ENCODE measurements at regions not wholly inside any gene's neighbourhood (a gene's known extent, or its start where the extent isn't known, plus 50 kb on each side); places are given as distances from the start of the nearest gene placed in this dataset.

DNA sequence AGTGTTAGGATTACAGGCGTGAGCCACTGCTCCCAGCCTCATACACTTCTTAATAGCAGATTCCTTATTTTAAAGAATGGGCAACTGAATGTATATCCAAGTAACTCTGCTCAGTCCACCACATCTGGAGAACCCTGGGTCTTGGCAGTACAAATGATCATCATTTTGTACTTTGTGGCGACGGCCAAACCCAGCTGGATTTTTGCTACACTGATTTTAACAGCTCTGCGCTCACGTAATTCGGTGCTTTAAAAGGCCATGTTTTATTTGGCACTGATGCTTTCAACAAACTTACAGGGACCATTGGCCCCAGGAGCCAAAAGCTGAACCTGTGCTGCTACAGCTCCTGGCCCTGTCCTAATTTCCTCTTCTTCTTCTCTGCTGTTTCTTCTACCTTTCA, 60.8 kb upstream of the PDE3B start:
- in situ Hi-C loops (cut with MboI; ENCODE audit: low sequenced_read_pairs in 4 of 4) = no loop called here

DNA sequence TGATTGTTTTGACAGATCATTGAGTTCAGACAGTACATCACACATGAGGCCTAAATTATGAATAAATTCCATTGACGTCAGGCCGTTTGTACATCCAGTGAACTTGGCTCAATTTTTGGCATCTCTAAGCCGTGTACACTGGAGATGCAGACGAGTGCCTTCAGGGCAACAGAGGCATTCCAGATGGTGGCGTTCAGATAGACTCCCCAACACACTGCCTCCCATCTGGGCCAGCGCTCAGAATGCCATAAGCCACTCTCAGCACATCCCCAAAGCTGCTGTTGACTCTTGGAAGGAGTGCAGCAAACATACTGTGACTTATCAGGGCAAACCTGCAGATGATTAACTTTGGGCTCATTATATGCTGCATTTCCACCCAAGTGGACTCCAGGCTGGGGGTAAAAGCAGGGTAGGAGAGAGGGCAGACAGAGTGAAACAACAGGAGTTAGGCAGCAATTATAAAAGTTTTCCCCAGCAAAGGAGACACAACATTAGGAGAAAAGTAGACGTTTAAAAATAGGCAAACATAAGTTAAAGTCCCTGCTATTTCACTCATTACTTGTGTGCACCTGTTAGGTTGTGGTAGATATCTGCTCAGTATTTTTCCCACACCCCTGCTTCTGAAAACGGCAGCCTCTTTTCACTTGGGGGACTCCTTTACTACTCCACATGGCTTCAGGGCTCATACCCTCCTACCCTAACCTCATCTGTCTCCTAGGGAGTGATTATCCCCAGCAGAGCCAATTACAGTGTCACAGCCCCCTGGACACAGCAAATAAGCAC, 60.2 kb upstream of the PDE3B start:
- intact Hi-C loops (cut with DNase I; ENCODE audit: low total_unique reads) (no loop called here), in situ Hi-C loops (cut with MboI; ENCODE audit: low sequenced_read_pairs in 4 of 4) (no loop called here)
- H3K27me3 ChIP-seq = no peaks in the 10 kb centered on the region
- no peak for ATAC-seq
- H3K9me3 ChIP-seq = no peaks in the 10 kb centered on the region
- TF ChIP-seq, protein P1, sequence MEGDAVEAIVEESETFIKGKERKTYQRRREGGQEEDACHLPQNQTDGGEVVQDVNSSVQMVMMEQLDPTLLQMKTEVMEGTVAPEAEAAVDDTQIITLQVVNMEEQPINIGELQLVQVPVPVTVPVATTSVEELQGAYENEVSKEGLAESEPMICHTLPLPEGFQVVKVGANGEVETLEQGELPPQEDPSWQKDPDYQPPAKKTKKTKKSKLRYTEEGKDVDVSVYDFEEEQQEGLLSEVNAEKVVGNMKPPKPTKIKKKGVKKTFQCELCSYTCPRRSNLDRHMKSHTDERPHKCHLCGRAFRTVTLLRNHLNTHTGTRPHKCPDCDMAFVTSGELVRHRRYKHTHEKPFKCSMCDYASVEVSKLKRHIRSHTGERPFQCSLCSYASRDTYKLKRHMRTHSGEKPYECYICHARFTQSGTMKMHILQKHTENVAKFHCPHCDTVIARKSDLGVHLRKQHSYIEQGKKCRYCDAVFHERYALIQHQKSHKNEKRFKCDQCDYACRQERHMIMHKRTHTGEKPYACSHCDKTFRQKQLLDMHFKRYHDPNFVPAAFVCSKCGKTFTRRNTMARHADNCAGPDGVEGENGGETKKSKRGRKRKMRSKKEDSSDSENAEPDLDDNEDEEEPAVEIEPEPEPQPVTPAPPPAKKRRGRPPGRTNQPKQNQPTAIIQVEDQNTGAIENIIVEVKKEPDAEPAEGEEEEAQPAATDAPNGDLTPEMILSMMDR (IDR thresholded peaks at IDR 0.05 in 4 of 5, conservative IDR thresholded peaks at IDR 0.05 in 1 of 5) = no peak
- no peaks in the 10 kb centered on the region for H3K36me3 ChIP-seq
- H3K4me1 ChIP-seq = no peaks in the 10 kb centered on the region
- DNase-seq = no peak
- no peak overlapping the region for H3K4me3 ChIP-seq
- no peak overlapping the region for H3K27ac ChIP-seq

More for the DNA sequence above, 60.8 kb upstream of the PDE3B start:
- H3K36me3 ChIP-seq = no peaks in the 10 kb centered on the region
- intact Hi-C loops (cut with DNase I; ENCODE audit: low total_unique reads) = no loop called here
- no peak overlapping the region for H3K27ac ChIP-seq
- H3K4me1 ChIP-seq = no peaks in the 10 kb centered on the region
- TF ChIP-seq POLR2A (IDR thresholded peaks at IDR 0.05) = no peak
- TF ChIP-seq, protein P1 (IDR thresholded peaks at IDR 0.05 in 4 of 5, conservative IDR thresholded peaks at IDR 0.05 in 1 of 5) = no peak
- no peak overlapping the region for H3K4me3 ChIP-seq
- DNase-seq (no peak), ATAC-seq (no peak)
- no peaks in the 10 kb centered on the region for H3K9me3 ChIP-seq
- no peaks in the 10 kb centered on the region for H3K27me3 ChIP-seq

GRCh38 chr11:14584035-14584363, 59.6 kb upstream of the PDE3B start:
- no peaks in the 10 kb centered on the region for H3K9me3 ChIP-seq
- ATAC-seq (no peak), DNase-seq (no peak)
- no peak for TF ChIP-seq POLR2A (IDR thresholded peaks at IDR 0.05)
- TF ChIP-seq, protein P1 (IDR thresholded peaks at IDR 0.05 in 4 of 5, conservative IDR thresholded peaks at IDR 0.05 in 1 of 5) = no peak
- H3K27me3 ChIP-seq = no peaks in the 10 kb centered on the region
- H3K4me3 ChIP-seq = no peak overlapping the region
- no peaks in the 10 kb centered on the region for H3K36me3 ChIP-seq
- intact Hi-C loops (cut with DNase I; ENCODE audit: low total_unique reads) = no loop called here
- H3K4me1 ChIP-seq = no peaks in the 10 kb centered on the region
- in situ Hi-C loops (cut with MboI; ENCODE audit: low sequenced_read_pairs in 4 of 4) = no loop called here
- no peak overlapping the region for H3K27ac ChIP-seq

GRCh38 chr11:14584595-14584994, 59.0 kb upstream of the PDE3B start:
- Histone ChIP-seq H3K27ac (no peak overlapping the region), H3K9me3 (no peaks in the 10 kb centered on the region), H3K4me1 (no peaks in the 10 kb centered on the region), H3K4me3 (no peak overlapping the region), H3K36me3 (no peaks in the 10 kb centered on the region), H3K27me3 (no peaks in the 10 kb centered on the region)
- intact Hi-C loops (cut with DNase I; ENCODE audit: low total_unique reads) (no loop called here), in situ Hi-C loops (cut with MboI; ENCODE audit: low sequenced_read_pairs in 4 of 4) (no loop called here)
- no peak for ATAC-seq
- TF ChIP-seq POLR2A (IDR thresholded peaks at IDR 0.05) = no peak
- TF ChIP-seq, protein P1 (IDR thresholded peaks at IDR 0.05 in 4 of 5, conservative IDR thresholded peaks at IDR 0.05 in 1 of 5) = no peak
- DNase-seq = no peak

DNA sequence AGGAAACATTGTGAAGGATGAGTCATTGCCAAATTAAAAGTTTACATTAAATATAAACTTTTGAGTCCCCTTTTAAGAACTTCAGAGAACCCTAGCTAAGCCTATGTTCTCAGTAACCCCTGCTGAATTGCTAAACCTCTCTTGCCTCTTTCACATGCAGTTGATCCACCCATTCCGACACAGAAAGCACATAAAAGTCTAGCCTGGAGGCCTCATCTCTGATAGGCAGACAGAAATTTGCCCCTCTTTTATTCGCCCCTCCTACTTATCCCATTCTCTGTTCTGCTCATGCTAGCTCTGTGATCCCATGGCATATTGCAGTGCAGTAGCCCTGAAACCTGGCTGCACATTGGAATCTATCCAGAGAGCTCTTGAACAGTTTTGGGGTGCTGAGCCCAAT, 58.2 kb upstream of the PDE3B start:
- intact Hi-C loops (cut with DNase I; ENCODE audit: low total_unique reads) = no loop called here
- ATAC-seq (no peak), DNase-seq (no peak)
- TF ChIP-seq POLR2A (IDR thresholded peaks at IDR 0.05) = no peak
- TF ChIP-seq, protein P1 (IDR thresholded peaks at IDR 0.05 in 4 of 5, conservative IDR thresholded peaks at IDR 0.05 in 1 of 5) = no peak
- Histone ChIP-seq H3K4me1 (no peaks in the 10 kb centered on the region), H3K36me3 (no peaks in the 10 kb centered on the region), H3K27me3 (no peaks in the 10 kb centered on the region), H3K27ac (no peak overlapping the region), H3K9me3 (no peaks in the 10 kb centered on the region), H3K4me3 (no peak overlapping the region)
- in situ Hi-C loops (cut with MboI; ENCODE audit: low sequenced_read_pairs in 4 of 4) = no loop called here
